Stimulated activated CD4-positive, alpha-beta T cell treated with anti-CD3 and anti-CD28 coated beads, Interleukin-1b, Interleukin-23, amount 100 ng/mL, for 48 hours (primary cell): ENCODE measurements at regions not wholly inside any gene's neighbourhood (a gene's known extent, or its start where the extent isn't known, plus 50 kb on each side); places are given as distances from the start of the nearest gene placed in this dataset.
A peak's percentile ranks its signal among the peaks of the same experiment; 100 is the strongest.
"Not testable (repeated sequence)": the region's sequence is repeated elsewhere in the genome, so short reads cannot be mapped to it uniquely, and the experiment has no call there.

Experiments
- DNase-seq: peaks from one replicate; pipeline ENCODE4 v3.0.0-alpha.2; 2020

DNA sequence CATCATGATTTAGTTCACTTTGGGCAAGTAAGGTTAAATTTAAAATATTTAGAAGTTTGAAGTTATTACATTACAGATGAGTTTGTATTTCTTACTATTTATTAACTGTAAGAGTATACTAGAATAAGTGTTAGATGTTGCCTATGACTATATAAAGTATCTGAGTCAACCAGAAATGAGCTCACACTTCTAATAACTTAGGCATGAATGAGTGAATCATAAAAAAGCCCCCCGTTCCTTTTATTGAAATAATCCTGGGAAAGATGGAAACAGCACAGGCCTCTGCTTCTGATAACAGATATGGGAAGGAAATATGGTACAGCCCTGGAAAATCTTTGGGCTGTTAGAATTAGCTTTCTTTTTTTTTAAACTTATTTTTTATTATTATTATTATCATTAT, 66.6 kb upstream of the TGFBR2 start:
- no peak for DNase-seq

DNA sequence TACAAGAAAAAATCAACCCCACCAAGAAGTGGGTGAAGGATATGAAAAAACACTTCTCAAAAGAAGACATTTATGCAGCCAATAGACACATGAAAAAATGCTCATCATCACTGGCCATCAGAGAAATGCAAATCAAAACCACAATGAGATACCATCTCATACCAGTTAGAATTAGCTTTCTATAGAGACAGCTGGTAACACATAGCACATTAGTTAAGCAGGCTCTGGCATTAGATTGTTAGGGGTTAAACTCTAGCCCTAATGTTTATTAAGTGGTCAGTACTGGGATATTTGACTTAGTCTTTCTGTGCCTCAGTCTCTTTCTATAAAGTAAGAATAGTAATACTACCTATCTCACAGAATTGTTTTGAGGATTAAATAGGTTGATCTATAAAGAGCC, 65.2 kb upstream of the TGFBR2 start:
- DNase-seq = not testable (repeated sequence)

- DNase-seq = no peak
Measured at GRCh38 chr3:30542897-30543296, 63.5 kb upstream of the TGFBR2 start.

GRCh38 chr3:30544812-30545211, 61.6 kb upstream of the TGFBR2 start:
- no peak for DNase-seq

- no peak for DNase-seq
Measured at GRCh38 chr3:30546934-30547333, 59.5 kb upstream of the TGFBR2 start.

DNA sequence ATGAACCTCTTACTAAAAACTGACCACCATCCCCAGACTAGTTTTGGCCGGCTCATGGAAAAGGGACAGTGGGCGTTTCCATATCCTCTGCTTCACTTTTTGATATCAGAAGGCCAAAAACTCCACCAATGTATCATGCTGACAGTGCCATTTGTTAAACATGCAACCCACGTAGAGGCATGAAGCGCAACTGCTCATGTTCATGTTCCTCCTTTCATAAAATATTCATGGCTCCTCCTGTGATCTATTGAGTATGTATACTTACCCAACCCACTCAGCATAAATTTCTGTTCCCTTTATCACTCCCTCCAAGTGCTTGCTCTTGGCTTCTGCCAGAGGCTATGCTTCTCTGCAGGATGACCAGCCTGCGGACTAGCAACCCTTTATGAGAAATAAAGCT, 58.7 kb upstream of the TGFBR2 start:
- DNase-seq = no peak

GRCh38 chr3:30548600-30548999, 57.8 kb upstream of the TGFBR2 start:
- peak; percentile 27 for DNase-seq

GRCh38 chr3:30549600-30549999, 56.8 kb upstream of the TGFBR2 start:
- no peak for DNase-seq

- DNase-seq = no peak
Measured at GRCh38 chr3:30550246-30550645, 56.2 kb upstream of the TGFBR2 start.

DNA sequence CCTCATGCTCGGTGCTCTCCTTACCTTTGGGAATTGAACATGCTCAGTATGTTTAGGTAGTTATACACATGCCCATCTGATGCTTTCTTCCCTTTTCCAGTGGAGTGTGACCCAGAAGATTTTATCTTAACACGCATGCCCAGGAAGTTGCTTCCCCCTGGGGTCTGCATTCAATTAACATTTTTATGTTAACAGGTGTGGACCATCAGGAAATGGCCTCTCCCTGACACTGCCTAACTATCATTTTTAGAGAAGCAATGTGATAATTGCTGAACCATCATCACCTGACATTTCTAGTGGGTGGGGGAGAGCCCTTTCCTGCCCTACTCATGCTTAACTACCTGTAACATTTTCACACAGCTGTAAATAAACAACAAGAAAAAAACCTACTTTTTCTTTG, 55.1 kb upstream of the TGFBR2 start:
- DNase-seq = no peak

DNA sequence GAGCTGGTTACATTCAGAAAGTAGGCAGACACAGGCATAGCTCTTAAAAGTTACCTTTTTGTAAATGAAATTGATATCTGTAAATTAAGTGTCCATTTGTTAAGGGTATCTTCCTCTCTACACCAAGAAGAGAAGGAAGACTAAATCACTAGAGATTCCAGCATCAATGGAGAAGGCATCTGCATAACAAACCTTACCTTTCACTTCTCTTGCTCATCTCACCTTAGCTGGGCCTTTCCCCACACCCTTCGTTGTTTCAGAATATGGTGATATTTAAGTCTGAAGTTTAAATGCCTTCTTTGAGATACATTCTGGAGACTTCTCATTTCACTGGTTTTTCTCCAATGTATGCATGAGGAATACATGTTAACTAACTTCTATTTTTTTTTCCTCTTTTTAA, 54.5 kb upstream of the TGFBR2 start:
- DNase-seq = no peak

DNA sequence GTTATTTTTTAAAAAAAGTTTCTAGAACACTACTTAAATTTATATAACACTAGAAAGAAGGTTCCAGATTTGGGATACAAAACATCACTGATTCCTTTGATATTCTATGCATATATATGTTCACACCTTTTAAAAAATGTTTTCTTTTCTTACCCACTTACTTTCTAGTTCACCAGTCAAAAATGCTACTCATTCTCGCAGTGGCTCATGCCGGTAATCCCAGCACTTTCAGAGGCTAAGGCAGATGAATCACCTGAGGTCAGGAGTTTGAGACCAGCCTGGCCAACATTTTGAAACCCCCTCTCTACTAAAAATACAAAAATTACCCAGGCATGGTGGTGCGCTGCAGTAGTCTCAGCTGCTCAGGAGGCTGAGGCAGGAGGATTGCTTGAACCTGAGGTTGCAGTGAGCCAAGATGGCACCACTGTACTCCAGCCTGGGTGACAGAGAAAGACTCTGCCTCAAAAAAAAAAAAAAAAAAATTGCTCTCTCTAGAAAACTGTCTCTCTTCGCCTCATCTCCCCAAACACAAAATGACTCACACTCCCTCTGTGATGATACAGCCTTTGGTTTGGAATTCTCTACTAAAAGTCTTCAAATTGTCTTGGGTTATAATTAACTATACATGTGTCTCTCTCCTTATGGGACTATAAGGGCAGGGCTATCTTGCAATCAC, 52.6 kb upstream of the TGFBR2 start:
- peak; percentile 38 for DNase-seq

DNA sequence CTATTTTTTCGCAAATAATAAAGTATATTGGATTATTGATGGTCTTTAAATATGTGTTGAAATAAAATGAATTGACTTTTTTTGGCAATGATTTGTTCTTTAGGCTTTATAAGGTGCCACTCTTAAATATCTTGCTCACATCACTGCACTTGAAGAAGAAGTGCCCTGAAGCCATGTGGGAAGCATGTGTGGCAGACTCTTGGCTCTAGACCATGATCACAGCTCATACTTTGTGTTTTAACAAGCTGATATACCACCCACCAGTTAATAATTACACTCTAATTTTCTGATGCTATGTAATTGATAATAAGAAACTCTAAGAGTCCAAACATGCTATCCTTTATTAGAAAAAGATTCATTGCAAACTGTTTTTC, 52.1 kb upstream of the TGFBR2 start:
- DNase-seq = no peak

- no peak for DNase-seq
Measured at GRCh38 chr3:30555968-30556367, 50.4 kb upstream of the TGFBR2 start.
